ENCODE measurements at regions not wholly inside any gene's neighbourhood (a gene's known extent, or its start where the extent isn't known, plus 50 kb on each side); places are given as distances from the start of the nearest gene placed in this dataset.
"Not testable (repeated sequence)": the region's sequence is repeated elsewhere in the genome, so short reads cannot be mapped to it uniquely, and the experiment has no call there.

- DNase-seq = peak; percentile 90
Measured at GRCh38 chr20:4341804-4342485, 92.9 kb upstream of the ADRA1D start.

- DNase-seq = no peak
Measured at GRCh38 chr20:4335722-4336121, 86.6 kb upstream of the ADRA1D start.

DNA sequence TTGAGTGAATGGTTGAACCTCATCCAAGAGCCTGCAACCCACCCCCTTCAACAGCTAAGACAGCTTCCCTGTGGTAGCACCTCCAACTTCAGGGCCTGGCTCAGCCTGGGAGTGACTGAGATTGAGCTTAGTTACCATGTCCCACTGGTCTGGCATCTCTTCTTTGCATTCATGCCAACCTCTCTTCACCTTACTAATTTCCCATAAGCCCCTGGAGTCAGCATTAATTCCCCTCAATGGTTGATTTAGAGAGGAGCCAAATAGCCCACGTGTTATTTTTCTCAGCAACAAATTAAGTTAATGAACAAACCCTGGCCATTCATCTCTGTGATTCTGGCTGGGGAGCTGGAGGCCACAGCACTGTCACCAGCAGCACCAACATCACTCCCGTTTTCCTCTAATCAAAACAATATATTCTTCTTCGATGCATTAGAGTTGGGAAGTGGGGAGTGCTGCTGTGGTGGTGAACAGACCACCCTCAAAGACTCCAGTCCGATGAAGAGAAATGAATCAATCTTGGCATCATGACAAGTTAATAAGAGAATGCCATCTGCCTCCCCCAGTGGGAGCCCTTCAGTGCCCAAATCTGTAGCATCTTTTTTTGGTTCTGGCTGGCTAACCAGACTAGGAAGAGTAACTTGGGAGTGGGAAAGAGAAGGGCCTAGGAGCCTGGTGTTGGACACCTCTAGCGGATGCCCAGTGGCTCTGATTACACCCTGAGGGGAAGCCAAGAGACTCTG is 83.2 kb upstream of the ADRA1D start:
- no peak for DNase-seq

- no peak for DNase-seq
Measured at GRCh38 chr20:4330011-4330410, 80.9 kb upstream of the ADRA1D start.

GRCh38 chr20:4329232-4329631 is 80.1 kb upstream of the ADRA1D start:
- no peak for DNase-seq

DNA sequence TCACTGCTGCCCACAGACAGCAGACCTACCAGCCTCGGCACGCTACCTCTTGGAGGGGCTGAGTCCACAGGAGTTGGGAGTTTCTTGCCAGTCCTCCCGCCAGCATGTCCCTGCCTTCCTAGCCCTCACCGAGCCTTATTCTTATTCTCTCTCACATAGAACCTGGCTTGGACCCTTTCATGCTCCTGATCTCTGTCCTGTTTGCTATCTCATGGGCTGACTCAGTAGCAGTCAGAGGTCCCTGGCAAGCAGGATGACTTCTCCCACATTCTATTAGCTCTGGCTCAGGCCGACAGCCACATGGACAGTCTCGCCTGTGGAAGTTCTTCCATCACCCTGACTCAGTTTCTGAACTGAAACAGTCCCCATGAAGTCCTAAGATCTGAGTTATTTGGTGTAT is 79.5 kb upstream of the ADRA1D start:
- DNase-seq = no peak

GRCh38 chr20:4327956-4328355 is 78.9 kb upstream of the ADRA1D start:
- DNase-seq = no peak

GRCh38 chr20:4326195-4327065 is 77.3 kb upstream of the ADRA1D start:
- DNase-seq = no peak

DNA sequence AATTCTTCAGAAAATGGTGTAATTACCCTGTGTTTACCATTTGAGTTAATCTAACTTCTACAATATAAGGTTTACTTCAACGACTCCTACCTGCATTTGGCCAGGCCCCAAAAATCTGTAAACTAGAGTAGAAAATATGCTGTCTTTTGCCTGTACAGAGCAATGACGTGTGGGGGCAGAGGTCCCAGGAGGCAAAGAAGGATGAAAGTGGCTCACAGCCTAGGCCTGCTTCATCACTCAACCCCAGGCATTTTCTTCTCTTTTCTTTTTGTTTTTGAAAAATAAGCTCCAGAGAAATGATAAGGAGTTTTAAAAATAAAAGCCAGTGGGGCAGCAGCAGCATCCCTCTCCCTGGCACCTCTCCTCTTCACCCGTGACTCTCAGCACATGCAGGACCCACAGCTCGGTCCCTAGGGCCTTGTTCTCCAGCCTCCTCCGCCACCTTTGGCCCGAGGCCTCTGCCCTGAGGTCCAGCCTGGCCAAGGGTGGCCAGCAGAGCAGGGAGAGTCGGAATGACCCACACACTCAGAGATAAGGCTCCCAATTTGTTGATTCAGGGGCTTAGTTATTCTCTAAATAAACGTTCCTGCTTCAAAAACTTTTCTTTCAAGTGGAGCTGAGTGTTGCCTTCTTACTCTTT is 76.6 kb upstream of the ADRA1D start:
- no peak for DNase-seq

- no peak for DNase-seq
Measured at GRCh38 chr20:4324611-4325243, 75.6 kb upstream of the ADRA1D start.

- no peak for DNase-seq
Measured at GRCh38 chr20:4322499-4322898, 73.4 kb upstream of the ADRA1D start.

GRCh38 chr20:4320291-4320690 is 71.2 kb upstream of the ADRA1D start:
- DNase-seq = no peak

DNA sequence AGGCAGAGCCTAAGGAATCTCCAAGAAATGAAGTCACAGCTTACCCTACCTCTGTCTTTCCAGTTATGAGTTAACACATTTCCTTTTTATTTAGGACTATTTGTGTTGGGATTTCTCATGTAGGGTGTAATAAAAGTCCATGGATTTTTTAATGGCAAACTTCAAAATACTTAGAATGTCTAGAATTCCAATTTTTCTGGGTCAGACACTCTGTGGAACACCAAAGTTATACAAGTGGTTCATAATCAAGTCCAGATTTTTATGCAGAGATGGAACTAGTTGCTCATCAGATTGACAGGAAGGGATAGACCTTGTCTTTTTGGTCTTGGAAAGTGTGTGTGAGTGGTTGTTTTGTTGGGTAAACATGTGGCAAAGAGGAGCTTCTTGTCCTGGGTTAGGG is 69.8 kb upstream of the ADRA1D start:
- DNase-seq = peak; percentile 57

GRCh38 chr20:4310616-4311015 is 61.5 kb upstream of the ADRA1D start:
- DNase-seq = not testable (repeated sequence)

- no peak for DNase-seq
Measured at GRCh38 chr20:4306206-4306605, 57.1 kb upstream of the ADRA1D start.

DNA sequence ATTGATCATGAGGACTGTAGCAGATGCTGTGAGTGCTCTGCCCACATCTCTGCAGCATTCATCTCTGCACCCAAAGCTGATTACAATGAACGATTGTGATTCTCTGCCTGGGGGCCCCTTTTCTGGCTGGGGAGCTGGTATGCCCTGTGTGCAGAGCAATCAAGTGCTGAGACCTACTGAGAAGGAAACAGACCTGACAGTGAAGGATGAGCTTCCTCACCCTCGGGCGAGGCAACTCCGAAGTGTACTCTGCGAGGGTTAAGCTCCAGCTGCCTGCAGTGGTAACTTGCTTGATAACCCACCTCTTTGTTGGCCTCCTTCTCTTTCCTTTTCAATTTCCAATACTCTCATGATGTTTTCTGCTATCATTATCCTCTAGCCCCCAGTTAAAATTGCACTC is 56.0 kb upstream of the ADRA1D start:
- DNase-seq = no peak

- DNase-seq = no peak
Measured at GRCh38 chr20:4304601-4305000, 55.5 kb upstream of the ADRA1D start.

GRCh38 chr20:4303136-4303535 is 54.0 kb upstream of the ADRA1D start:
- no peak for DNase-seq

- DNase-seq = no peak
Measured at GRCh38 chr20:4300921-4301320, 51.8 kb upstream of the ADRA1D start.

GRCh38 chr20:4300401-4300800 is 51.3 kb upstream of the ADRA1D start:
- no peak for DNase-seq

GRCh38 chr20:4299773-4300172 is 50.7 kb upstream of the ADRA1D start:
- peak; percentile 38 for DNase-seq

DNA sequence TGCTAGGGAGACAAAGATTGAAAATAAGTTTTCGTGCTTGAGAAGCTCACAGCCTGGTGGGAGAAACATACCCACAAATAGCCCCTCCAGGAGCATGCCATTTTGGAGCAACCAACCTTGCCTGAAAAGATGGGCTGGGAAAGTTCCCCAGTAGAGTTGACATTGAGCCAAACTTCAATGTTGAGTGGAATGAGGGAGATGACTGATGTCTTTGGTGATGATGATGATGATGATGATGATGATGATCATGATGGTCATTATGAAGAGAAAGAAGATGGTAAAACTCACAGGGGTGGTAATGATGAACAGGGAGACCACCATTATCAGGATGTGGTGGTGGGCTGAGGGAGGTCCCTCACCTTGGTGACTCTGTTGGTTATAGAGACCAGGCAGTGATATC is 50.1 kb upstream of the ADRA1D start:
- DNase-seq = no peak

Data from fibroblast of upper back skin (primary cell).